ENCODE measurements at regions not wholly inside any gene's neighbourhood (a gene's known extent, or its start where the extent isn't known, plus 50 kb on each side); places are given as distances from the start of the nearest gene placed in this dataset.

DNA sequence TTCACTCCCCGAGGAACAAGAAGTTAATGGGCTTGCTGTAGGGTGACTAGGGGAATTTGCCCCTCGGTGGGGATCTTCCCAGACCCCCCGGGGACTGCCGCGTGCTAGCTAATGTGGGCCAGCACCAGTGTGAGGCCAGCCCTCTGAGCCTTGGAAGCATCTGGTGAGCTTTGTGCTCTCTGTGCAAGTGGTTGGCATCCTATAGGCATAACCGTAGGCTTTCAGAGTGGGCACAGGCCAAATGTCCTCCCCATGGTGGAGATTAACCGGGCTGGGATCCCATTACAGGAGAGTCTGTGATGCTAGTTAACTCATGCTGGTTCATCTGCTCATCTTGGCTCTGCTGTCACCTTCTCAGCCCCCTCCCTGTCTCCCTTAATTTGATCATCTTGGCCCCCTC is 125.7 kb downstream of the TRIM29 start:
- no peak overlapping the region for H3K4me3 ChIP-seq
- H3K36me3 ChIP-seq (replicated peaks in 1 of 2; ENCODE audit: insufficient read depth in 1 of 2, low read depth in 2 of 2): no peaks in the 10 kb centered on the region
- 68 to 78% methylated on average over 7 of the region's 7 CpGs for WGBS, 2 donors
- H3K9me3 ChIP-seq: no peaks in the 10 kb centered on the region
- no peak overlapping the region for H3K27ac ChIP-seq
- H3K4me1 ChIP-seq: no peaks in the 10 kb centered on the region
- TF ChIP-seq POLR2A (IDR thresholded peaks at IDR 0.05) (no peak), CTCF (IDR thresholded peaks at IDR 0.05) (no peak)
- no peak for ATAC-seq
- H3K27me3 ChIP-seq: no peaks in the 10 kb centered on the region
- no peak for DNase-seq
- intact Hi-C loops (cut with DNase I): loop anchor here (10.0 kb wide), 1 partner anchor 347 kb away; no protein-coding TSS in a partner anchor

- Histone ChIP-seq H3K4me1 (no peaks in the 10 kb centered on the region), H3K9me3 (no peaks in the 10 kb centered on the region), H3K27ac (no peak overlapping the region), H3K4me3 (no peak overlapping the region), H3K36me3 (replicated peaks in 1 of 2; ENCODE audit: insufficient read depth in 1 of 2, low read depth in 2 of 2) (no peaks in the 10 kb centered on the region), H3K27me3 (no peaks in the 10 kb centered on the region)
- intact Hi-C loops (cut with DNase I): loop anchor here (10.0 kb wide), 1 partner anchor 347 kb away; no protein-coding TSS in a partner anchor
- ATAC-seq (no peak), DNase-seq (no peak)
- no peak for TF ChIP-seq POLR2A (IDR thresholded peaks at IDR 0.05)
- no peak for TF ChIP-seq CTCF (IDR thresholded peaks at IDR 0.05)
- WGBS, 2 donors: 78 to 89% methylated on average over 10 of the region's 10 CpGs
Measured at GRCh38 chr11:120011836-120012235, 126.1 kb downstream of the TRIM29 start.

- DNase-seq: no peak
- no peaks in the 10 kb centered on the region for H3K27me3 ChIP-seq
- no peaks in the 10 kb centered on the region for H3K4me1 ChIP-seq
- 60% methylated on average over 9 of the region's 9 CpGs for WGBS, 2 donors
- no peak overlapping the region for H3K4me3 ChIP-seq
- no peak overlapping the region for H3K27ac ChIP-seq
- intact Hi-C loops (cut with DNase I): loop anchor here (10.0 kb wide), 1 partner anchor 346 kb away; no protein-coding TSS in a partner anchor
- H3K9me3 ChIP-seq: no peaks in the 10 kb centered on the region
- no peak for ATAC-seq
- TF ChIP-seq POLR2A (IDR thresholded peaks at IDR 0.05) (no peak), CTCF (IDR thresholded peaks at IDR 0.05) (no peak)
- no peaks in the 10 kb centered on the region for H3K36me3 ChIP-seq (replicated peaks in 1 of 2; ENCODE audit: insufficient read depth in 1 of 2, low read depth in 2 of 2)
Measured at GRCh38 chr11:120010775-120011174, 127.1 kb downstream of the TRIM29 start.

DNA sequence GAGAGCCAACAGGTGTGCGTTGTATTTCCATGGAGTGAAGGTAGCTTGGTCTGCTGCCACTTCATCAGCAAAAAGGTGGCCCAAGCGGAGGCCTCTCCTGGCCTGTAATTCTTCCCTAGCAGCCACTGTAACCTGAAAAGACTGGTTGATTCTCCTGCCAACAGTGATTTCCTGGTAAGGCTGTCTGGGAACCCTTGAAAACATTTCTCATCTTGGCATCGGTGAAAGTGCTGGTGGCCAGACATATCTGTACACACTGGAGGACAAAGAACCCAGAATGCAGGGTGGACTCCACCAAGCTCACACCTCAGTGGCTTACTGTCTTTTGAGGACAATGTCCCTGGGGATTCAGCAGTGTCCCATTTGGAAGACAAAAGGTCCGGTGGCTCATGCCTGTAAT is 128.0 kb downstream of the TRIM29 start:
- H3K4me1 ChIP-seq: peaks cover 5% of the 10 kb centered on the region
- WGBS, 2 donors: 79 to 83% methylated on average over 4 of the region's 4 CpGs
- no peaks in the 10 kb centered on the region for H3K9me3 ChIP-seq
- H3K36me3 ChIP-seq (replicated peaks in 1 of 2; ENCODE audit: insufficient read depth in 1 of 2, low read depth in 2 of 2): no peaks in the 10 kb centered on the region
- DNase-seq (no peak), ATAC-seq (no peak)
- intact Hi-C loops (cut with DNase I): loop anchor here (10.0 kb wide), 1 partner anchor 345 kb away; no protein-coding TSS in a partner anchor
- no peak overlapping the region for H3K27ac ChIP-seq
- H3K4me3 ChIP-seq: no peak overlapping the region
- no peaks in the 10 kb centered on the region for H3K27me3 ChIP-seq
- TF ChIP-seq CTCF (IDR thresholded peaks at IDR 0.05): no peak
- TF ChIP-seq POLR2A (IDR thresholded peaks at IDR 0.05): no peak

GRCh38 chr11:120007144-120007543 is 130.8 kb downstream of the TRIM29 start:
- no peaks in the 10 kb centered on the region for H3K9me3 ChIP-seq
- TF ChIP-seq POLR2A (IDR thresholded peaks at IDR 0.05) (no peak), CTCF (IDR thresholded peaks at IDR 0.05) (no peak)
- H3K4me1 ChIP-seq: peaks cover 13% of the 10 kb centered on the region
- DNase-seq (no peak), ATAC-seq (no peak)
- no peaks in the 10 kb centered on the region for H3K36me3 ChIP-seq (replicated peaks in 1 of 2; ENCODE audit: insufficient read depth in 1 of 2, low read depth in 2 of 2)
- H3K4me3 ChIP-seq: no peak overlapping the region
- no peak overlapping the region for H3K27ac ChIP-seq
- WGBS, 2 donors: 82 to 87% methylated on average over 4 of the region's 4 CpGs
- H3K27me3 ChIP-seq: no peaks in the 10 kb centered on the region
- intact Hi-C loops (cut with DNase I): no loop called here
